ENCODE measurements at regions not wholly inside any gene's neighbourhood (a gene's known extent, or its start where the extent isn't known, plus 50 kb on each side); places are given as distances from the start of the nearest gene placed in this dataset.

DNA sequence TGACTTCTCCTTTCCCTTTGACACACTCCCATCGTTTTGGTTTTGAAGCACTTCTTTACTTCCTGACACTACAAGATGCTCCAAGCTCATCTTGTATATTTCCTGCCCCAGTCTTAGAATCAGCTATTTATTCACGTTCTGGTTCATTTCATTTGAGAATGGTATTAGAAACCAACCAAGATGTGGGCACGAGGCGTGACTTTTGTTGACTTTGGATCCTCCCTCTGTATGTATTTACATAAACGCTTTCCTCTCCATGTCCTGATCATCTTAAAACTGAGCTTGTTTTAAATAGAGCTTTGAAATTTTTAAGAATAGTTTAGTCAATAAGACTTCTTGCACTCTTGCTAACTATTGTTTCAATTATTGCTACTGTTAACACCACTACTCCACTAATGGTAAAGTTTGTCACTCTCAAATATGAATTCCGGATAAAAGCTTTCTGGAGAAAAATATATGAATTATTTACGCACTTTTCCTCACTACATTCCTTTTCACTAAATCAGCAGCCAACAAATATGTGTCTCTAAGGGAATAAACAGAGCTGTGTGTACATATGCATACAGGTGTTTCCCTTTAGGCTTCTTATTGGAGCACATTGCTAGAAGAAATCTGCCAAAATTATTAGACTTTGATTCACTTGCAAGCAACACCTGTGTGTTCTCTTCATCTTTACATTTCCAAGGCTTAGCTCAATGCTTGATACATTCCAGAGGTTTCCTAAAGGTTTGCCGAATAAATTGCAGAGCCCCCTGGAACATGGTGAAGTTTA, 77.3 kb upstream of the TMEM244 start:
- Histone ChIP-seq H3K4me2 (no peak overlapping the region), H2AFZ (no peak overlapping the region), H3K4me1 (ENCODE audit: insufficient read depth) (peaks cover 10% of the 10 kb centered on the region; the same call in 1 of the 2 replicates), H3K27ac (ENCODE audit: low read depth) (no peak overlapping the region), H3K27me3 (ENCODE audit: insufficient read depth) (no peaks in the 10 kb centered on the region), H4K20me1 (replicated peaks; ENCODE audit: insufficient read depth) (no peaks in the 10 kb centered on the region), H3K79me2 (replicated peaks; ENCODE audit: insufficient read depth) (no peaks in the 10 kb centered on the region), H3K4me3 (no peak overlapping the region), H3K9me2 (ENCODE audit: insufficient read depth) (no peaks in the 10 kb centered on the region), H3F3A (replicated peaks; ENCODE audit: low read depth) (no peaks in the 10 kb centered on the region), H3K36me3 (ENCODE audit: insufficient read depth) (no peaks in the 10 kb centered on the region)
- DNase-seq (ENCODE audit: low spot score) (peak; percentile 11), ATAC-seq (no peak)
- Mint-ChIP-seq H3K9me3 (no peaks in the 10 kb centered on the region), H3K4me3 (no peak overlapping the region), H3K4me1 (peaks cover 5% of the 10 kb centered on the region; the same call in 2 of the 3 replicates), H3K36me3 (ENCODE audit: low read depth) (no peaks in the 10 kb centered on the region), H3K27ac (no peak overlapping the region), H3K27me3 (ENCODE audit: insufficient read depth, low read depth, poor library complexity) (no peaks in the 10 kb centered on the region)
- no peak for TF ChIP-seq STAT1 (IDR thresholded peaks at IDR 0.05; ENCODE audit: unreplicated experiment)
- TF ChIP-seq JUNB (IDR thresholded peaks at IDR 0.05; ENCODE audit: unreplicated experiment) = no peak

GRCh38 chr6:129936329-129937165, 75.4 kb upstream of the TMEM244 start:
- DNase-seq (ENCODE audit: low spot score) (peak; percentile 90), ATAC-seq (peak; percentile 88)
- no peaks in the 10 kb centered on the region for H4K20me1 ChIP-seq (replicated peaks; ENCODE audit: insufficient read depth)
- H3K4me3 Mint-ChIP-seq = no peak overlapping the region
- H3K9me2 ChIP-seq (ENCODE audit: insufficient read depth) = no peaks in the 10 kb centered on the region
- no peak overlapping the region for H3K27ac ChIP-seq (ENCODE audit: low read depth)
- no peaks in the 10 kb centered on the region for H3K79me2 ChIP-seq (replicated peaks; ENCODE audit: insufficient read depth)
- H3K4me1 Mint-ChIP-seq = peaks cover 5% of the 10 kb centered on the region; the same call in 2 of the 3 replicates
- no peaks in the 10 kb centered on the region for H3K36me3 Mint-ChIP-seq (ENCODE audit: low read depth)
- H3K4me1 ChIP-seq (ENCODE audit: insufficient read depth) = peaks cover 10% of the 10 kb centered on the region; the same call in 1 of the 2 replicates
- H3K9me3 Mint-ChIP-seq = no peaks in the 10 kb centered on the region
- H3K27me3 ChIP-seq (ENCODE audit: insufficient read depth) = no peaks in the 10 kb centered on the region
- TF ChIP-seq, protein P1, sequence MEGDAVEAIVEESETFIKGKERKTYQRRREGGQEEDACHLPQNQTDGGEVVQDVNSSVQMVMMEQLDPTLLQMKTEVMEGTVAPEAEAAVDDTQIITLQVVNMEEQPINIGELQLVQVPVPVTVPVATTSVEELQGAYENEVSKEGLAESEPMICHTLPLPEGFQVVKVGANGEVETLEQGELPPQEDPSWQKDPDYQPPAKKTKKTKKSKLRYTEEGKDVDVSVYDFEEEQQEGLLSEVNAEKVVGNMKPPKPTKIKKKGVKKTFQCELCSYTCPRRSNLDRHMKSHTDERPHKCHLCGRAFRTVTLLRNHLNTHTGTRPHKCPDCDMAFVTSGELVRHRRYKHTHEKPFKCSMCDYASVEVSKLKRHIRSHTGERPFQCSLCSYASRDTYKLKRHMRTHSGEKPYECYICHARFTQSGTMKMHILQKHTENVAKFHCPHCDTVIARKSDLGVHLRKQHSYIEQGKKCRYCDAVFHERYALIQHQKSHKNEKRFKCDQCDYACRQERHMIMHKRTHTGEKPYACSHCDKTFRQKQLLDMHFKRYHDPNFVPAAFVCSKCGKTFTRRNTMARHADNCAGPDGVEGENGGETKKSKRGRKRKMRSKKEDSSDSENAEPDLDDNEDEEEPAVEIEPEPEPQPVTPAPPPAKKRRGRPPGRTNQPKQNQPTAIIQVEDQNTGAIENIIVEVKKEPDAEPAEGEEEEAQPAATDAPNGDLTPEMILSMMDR (conservative IDR thresholded peaks at IDR 0.05; ENCODE audit: low read depth in 2 of 2) = peak; percentile 82 to 84
- TF ChIP-seq EZH2 (IDR thresholded peaks at IDR 0.05; ENCODE audit: low read depth, unreplicated experiment) (no peak), ZNF114 (CRISPR knock-in tag; IDR thresholded peaks at IDR 0.05) (no peak), CREB1 (CRISPR knock-in tag; IDR thresholded peaks at IDR 0.05; ENCODE audit: low read depth) (no peak), ZNF462 (CRISPR knock-in tag; IDR thresholded peaks at IDR 0.05) (no peak)
- no peaks in the 10 kb centered on the region for H3F3A ChIP-seq (replicated peaks; ENCODE audit: low read depth)
- no peak overlapping the region for H3K4me2 ChIP-seq
- no peaks in the 10 kb centered on the region for H3K36me3 ChIP-seq (ENCODE audit: insufficient read depth)
- no peaks in the 10 kb centered on the region for H3K27me3 Mint-ChIP-seq (ENCODE audit: insufficient read depth, low read depth, poor library complexity)
- no peak overlapping the region for H3K27ac Mint-ChIP-seq
- no peak overlapping the region for H3K4me3 ChIP-seq
- H2AFZ ChIP-seq = no peak overlapping the region
